ENCODE measurements at regions not wholly inside any gene's neighbourhood (a gene's known extent, or its start where the extent isn't known, plus 50 kb on each side); places are given as distances from the start of the nearest gene placed in this dataset.

DNA sequence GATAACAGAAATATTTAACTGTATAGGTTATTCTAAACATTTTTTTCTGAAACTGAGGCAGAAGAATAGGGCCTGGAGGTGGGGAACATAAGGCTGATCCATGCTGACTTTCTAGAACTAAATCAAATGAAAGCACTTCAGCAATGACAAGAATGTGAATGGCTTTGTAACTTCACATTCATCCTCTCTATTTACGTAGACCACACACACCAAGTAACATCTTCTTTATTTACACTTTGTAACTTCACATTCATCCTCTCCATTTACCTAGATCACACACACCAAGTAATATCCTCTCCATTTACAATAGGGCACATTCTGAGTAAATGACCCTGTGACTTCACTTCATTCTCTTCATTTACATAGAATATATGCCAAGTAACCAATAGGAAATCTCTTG is 251.8 kb upstream of the CDH9 start:
- DNase-seq, result no peak

DNA sequence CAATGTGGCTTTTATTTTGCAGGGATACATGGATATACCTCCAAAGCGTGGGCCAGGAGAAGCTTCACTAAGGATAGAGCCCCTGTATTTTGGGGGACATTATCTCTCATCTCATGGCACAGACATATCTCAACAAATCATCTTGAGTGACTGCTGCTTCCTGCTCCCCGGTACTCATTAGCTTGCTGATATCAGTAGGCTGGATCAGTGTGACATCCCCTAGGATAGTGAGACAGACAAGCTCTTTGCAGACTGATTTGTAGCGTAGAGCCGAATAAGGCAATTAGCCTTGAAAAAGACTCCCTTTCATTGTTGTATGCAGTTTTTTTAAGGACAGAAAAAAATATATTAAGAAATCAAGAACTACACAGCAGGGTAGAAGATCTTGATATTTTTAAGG is 237.7 kb upstream of the CDH9 start:
- DNase-seq, result no peak

DNA sequence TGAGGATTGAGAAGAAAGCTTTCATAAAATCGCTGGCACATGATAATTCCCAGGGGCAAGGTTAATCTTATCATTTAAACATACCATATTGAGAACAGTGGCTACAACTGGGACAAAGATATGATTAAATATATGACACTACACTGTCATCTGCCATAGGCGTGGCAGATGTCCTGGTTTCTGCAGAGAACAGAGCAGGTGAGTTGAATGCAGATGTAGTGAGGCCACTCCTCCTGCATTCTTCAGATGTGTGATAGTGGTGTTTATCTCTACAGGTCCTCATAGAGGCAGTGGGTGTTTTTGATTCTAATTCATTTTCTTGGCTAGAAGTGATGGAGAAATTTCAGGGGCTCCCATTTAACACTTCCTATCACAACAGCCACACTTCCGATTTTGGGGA is 237.0 kb upstream of the CDH9 start:
- DNase-seq, result no peak

DNA sequence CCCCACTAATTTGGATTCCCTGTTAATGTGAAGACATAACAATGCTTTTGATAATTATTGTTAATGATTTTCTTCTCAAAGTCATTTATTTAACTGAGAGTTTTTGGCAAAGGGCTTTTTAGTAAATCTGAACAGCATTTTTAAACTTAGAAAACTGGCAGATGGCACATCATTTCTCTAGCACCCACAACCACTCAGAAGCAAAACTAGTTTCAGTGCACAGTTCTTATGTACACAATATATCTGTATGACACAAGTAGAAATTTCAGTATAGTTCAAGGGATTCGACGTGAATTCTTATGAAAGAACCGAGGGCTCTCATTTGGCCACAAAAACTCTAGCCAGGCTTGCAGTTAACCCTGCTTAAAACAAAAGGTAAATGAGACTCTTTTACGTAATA is 231.4 kb upstream of the CDH9 start:
- no peak for DNase-seq

DNA sequence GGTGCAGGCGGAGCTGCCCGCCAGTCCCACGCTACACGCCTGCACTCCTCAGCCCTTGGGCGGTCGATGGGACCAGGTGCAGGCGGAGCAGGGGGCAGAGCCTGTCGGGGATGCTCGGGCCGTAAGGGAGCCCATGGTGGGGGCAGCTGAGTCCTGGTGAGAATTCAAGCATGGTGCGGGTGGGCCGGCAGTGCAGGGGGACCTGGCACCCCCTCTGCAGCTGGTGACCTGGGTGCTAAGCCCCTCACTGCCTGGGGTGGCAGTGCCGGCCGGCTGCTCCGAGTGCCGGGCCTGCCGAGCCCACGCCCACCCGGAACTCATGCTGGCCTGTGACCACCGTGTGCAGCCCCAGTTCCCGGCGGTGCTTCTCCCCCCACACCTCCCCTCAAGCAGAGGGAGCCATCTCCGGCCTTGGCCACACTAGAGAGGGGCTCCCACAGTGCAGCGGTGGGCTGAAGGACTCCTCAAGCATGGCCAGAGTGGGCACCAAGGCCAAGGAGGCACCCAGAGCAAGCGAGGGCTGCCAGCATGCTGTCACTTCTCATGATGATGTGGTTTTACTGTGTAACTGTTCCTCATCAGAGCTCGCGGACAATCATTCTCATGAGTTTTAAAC is 228.9 kb upstream of the CDH9 start:
- DNase-seq, result no peak

DNA sequence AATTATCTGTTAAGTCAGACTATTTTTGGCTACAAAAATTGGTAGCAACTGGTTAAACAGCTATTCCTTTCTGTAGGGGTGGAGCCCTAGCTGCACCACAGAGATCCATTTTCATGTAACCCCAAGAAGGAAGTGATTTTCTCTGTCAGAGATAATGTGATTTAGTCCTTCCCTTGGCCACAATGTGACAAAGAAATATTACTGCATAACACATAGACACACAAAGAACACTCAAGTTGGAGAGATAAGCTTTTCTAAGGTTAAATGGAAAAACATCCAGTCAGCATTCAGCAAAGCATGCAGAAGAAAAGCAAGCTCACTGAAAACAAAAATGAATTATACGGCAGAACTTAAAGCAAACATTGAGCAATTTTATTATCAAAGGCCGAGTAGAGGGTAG is 227.8 kb upstream of the CDH9 start:
- DNase-seq, result no peak

DNA sequence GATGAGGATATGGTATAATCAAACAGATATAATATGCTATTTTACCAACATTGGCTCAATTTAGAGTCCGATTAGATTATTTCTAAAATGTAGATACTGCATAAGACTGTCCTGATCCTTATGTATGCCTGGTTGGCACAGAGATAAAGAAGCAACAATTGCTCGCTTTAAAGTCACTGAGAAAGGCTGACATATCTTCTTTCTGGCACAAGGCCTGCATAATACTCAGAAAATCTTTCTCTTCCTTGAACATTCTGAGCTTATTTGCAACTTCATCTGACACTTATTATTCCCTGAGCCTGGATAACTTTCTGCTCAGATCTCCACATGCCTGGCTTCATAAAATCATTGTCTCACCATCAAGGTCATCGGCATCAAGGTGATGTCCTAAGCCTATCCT is 219.3 kb upstream of the CDH9 start:
- DNase-seq, result no peak

GRCh38 chr5:27252911-27253310 is 214.5 kb upstream of the CDH9 start:
- DNase-seq, result no peak

GRCh38 chr5:27242258-27242626 is 203.9 kb upstream of the CDH9 start:
- no peak for DNase-seq

DNA sequence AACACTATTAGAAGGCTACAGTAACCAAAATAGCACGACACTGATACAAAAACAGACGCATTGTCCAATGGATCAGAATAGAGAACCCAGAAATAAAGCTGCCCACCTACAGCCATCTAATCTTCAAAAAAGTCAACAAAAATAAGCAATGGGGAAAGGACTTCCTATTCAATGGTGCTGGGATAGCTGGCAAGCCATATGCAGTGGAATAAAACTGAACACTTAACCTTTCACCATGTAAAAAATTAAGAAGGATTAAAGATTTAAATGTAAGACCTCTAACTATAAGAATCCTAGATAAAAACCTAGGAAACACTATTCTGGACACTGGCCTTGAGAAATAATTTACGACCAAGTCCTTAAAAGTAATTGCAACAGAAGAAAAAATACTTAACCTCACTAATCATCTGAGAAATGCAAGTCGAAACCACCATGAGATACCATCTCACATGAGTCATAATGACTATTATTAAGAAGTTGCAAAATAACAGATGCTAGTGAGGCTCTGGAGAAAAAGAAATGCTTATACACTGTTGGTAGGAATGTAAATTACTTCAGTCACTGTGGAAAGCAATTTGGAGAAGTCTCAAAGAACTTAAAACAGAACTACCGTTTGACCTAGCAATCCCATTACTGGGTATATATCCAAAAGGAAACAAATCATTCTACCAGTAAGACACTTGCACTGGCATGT is 203.3 kb upstream of the CDH9 start:
- DNase-seq, result peak; percentile 42

- no peak for DNase-seq
Measured at GRCh38 chr5:27240791-27241190, 202.4 kb upstream of the CDH9 start.

DNA sequence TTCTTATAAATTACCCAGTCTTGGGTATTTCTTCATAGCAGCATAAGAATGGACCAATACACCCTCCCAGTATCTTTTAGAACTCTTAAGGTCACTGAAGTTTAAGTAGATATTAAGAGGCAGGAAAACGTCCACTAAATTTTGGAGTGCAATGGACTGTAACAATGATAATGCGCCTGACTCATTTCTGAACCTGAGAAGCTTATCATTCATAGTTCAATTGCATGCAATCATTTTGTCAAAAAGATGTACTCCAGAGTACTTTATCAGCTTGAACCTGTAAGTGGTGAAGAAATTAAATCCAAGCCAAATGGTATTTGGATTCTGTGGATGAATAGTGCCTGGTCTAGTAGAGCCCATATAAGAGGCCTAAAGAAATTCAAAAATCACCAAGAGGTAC is 196.5 kb upstream of the CDH9 start:
- no peak for DNase-seq

DNA sequence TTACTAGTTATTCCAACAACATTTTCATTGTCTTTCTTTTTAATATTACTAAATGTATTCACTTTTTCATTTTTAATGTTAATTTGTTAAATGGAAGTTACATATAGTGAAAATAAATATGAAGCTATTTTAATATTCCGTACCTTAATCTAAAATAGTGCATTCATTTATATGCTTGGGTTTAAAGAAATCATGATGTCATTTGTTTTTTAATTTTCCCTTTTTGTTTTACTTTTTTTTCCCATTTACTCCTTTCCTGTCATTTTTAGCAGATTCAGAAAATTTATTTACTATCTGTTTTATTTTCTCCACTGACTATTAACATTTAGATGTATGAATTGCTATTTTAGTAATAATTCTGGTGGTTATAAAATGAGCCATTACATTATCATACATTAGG is 183.0 kb upstream of the CDH9 start:
- DNase-seq, result no peak

DNA sequence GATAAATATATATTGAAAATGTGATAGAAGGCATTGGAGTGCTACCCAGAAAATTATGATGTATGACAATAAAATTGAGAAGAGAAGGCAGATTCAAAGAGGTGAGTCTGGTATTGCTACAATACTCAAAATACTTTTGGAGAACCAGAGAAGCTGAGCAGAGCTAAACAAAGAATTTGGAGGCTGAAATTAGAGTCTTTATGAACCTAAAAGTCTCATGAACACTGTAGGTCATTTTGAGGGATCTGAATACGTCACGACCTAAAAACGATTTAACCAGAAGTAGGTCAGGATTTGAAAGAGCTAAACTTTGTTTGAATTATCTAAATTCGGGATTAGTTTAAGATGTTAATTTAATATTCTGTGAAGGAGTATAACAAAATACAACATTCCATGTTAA is 182.4 kb upstream of the CDH9 start:
- DNase-seq, result no peak

GRCh38 chr5:27217977-27218376 is 179.6 kb upstream of the CDH9 start:
- DNase-seq, result no peak

- DNase-seq, result no peak
Measured at GRCh38 chr5:27217155-27217956, 179.0 kb upstream of the CDH9 start.

DNA sequence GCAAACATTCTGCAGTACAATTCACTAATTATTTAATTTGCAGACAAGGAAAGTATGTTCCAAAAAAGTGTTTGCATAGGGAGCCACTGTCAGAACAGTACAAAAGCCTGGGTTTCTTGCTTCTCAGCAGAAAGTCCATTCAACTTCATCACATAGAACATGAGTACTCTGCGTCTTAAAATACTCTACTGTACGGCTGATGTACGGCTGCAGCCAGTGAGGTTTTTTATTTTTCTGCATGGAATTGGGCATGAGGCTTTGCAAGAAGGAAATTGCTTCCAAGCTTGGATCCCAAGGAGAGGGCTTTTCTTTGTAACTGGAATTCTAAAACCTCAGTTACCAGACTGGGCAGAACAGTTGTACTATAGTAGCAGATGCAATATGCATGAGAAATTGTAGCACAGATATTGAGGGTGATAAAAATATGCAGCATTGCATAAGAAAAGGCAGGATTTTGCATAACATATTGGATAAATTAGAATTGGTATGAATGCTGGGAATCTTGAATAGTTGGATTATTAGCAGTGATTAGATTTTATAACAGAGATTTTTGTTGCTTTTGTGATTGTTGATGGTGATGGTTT is 178.1 kb upstream of the CDH9 start:
- no peak for DNase-seq

- DNase-seq, result no peak
Measured at GRCh38 chr5:27208051-27208450, 169.7 kb upstream of the CDH9 start.

- no peak for DNase-seq
Measured at GRCh38 chr5:27191786-27192510, 153.6 kb upstream of the CDH9 start.

- no peak for DNase-seq
Measured at GRCh38 chr5:27172693-27173092, 134.3 kb upstream of the CDH9 start.

- no peak for DNase-seq
Measured at GRCh38 chr5:27171761-27172261, 133.4 kb upstream of the CDH9 start.

DNA sequence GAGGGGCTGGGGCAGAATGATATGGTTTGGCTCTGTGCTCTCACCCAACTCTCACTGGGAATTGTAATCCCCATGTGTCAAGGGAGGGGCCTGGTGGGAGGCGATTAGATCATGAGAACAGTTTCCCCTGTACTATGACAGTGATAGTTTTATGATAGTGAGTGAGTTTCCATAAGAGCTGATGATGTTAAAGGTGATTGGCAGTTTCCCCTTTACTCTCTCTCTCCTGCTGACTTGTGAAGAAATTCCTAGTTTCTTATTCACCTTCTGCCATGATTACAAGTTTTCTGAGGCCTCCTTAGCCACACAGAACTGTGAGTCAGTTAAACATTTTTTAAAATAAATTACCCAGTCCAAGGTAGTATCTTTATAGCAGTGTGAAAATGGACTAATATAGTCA is 120.4 kb upstream of the CDH9 start:
- no peak for DNase-seq

- no peak for DNase-seq
Measured at GRCh38 chr5:27158171-27158570, 119.8 kb upstream of the CDH9 start.
